OCI-LY7 (cell line): ENCODE measurements at regions not wholly inside any gene's neighbourhood (a gene's known extent, or its start where the extent isn't known, plus 50 kb on each side); places are given as distances from the start of the nearest gene placed in this dataset.

Experiments
- CTCF ChIP-seq: fragments of 200-600 bp; sonication (generic); conservative IDR thresholded peaks from 2 replicates; pipeline ENCODE4 v1.5.1; 2014; ENCODE audit warnings: mild to moderate bottlenecking, antibody characterized with exemption, low read length, moderate library complexity, mixed read lengths
- EZH2phosphoT487 ChIP-seq: fragments of 200-600 bp; sonication (generic); IDR thresholded peaks from 2 replicates; pipeline ENCODE4 v1.6.1; 2018; ENCODE audit warnings: low read depth, borderline replicate concordance, mild to moderate bottlenecking, mixed run types, antibody characterized with exemption, low read length, moderate library complexity, mixed read lengths

- no peak for TF ChIP-seq CTCF
- TF ChIP-seq EZH2phosphoT487 = no peak
Observed at GRCh38 chr4:12120968-12121367, 692.3 kb upstream of the HS3ST1 start.
